NT2/D1 (cell line): ENCODE measurements at regions not wholly inside any gene's neighbourhood (a gene's known extent, or its start where the extent isn't known, plus 50 kb on each side); places are given as distances from the start of the nearest gene placed in this dataset.

Source experiments
- SUZ12 ChIP-seq: IDR thresholded peaks from 2 replicates; pipeline ENCODE4 v1.6.1; 2011; ENCODE audit not compliant: insufficient read length, insufficient read depth; ENCODE audit errors: extremely low read depth
- YY1 ChIP-seq: IDR thresholded peaks from 2 replicates; pipeline ENCODE4 v1.6.1; 2011; ENCODE audit not compliant: insufficient read length, insufficient read depth
- ZNF274 ChIP-seq: IDR thresholded peaks from 2 replicates; pipeline ENCODE4 v1.6.1; 2011; ENCODE audit warnings: mild to moderate bottlenecking, low read depth, low read length

DNA sequence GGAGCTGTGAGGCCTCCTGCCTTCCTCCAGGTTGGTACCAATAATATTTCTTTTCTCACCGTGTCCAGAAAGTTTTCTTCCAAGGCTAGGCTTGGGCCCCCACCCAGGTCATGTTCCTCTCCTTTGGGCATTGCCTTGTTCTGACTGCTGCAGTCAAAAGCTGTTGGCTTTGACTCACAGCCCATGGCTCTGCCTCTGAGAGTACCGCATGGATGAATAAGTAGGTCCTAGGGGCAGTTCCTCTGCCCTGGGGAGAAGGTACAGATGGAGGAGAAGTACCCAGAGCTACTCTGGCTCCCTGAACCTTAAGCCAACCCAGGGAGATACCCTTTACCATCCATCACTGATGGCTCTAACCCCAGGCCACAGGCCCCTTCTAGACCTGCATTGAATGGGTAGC lies 115.0 kb downstream of the NAV1 start:
- TF ChIP-seq YY1 = no peak
- TF ChIP-seq SUZ12 = no peak
- no peak for TF ChIP-seq ZNF274
